ENCODE measurements at regions not wholly inside any gene's neighbourhood (a gene's known extent, or its start where the extent isn't known, plus 50 kb on each side); places are given as distances from the start of the nearest gene placed in this dataset.

- Histone ChIP-seq H3K4me3 (ENCODE audit: low read length) (no peak overlapping the region), H3K79me2 (ENCODE audit: control insufficient read depth, low read length) (no peaks in the 10 kb centered on the region), H3K27me3 (ENCODE audit: control insufficient read depth, low read length) (no peaks in the 10 kb centered on the region), H3K4me2 (ENCODE audit: low read length) (no peak overlapping the region), H3K36me3 (ENCODE audit: control insufficient read depth, low read length) (no peaks in the 10 kb centered on the region), H3F3A (ENCODE audit: control insufficient read depth, insufficient read depth) (no peaks in the 10 kb centered on the region), H3K4me1 (ENCODE audit: control insufficient read depth, low read length) (no peaks in the 10 kb centered on the region), H3K9me3 (ENCODE audit: control insufficient read depth, insufficient read depth, low read length) (no peaks in the 10 kb centered on the region), H3K9me2 (replicated peaks; ENCODE audit: control insufficient read depth, low read length) (no peaks in the 10 kb centered on the region), H4K20me1 (ENCODE audit: control insufficient read depth, insufficient read depth, low read depth, low read length) (no peaks in the 10 kb centered on the region), H3K27ac (ENCODE audit: low read depth, low read length) (no peak overlapping the region)
- TF ChIP-seq EZH2phosphoT487 (IDR thresholded peaks at IDR 0.05; ENCODE audit: borderline replicate concordance, low read length) (no peak), CTCF (IDR thresholded peaks at IDR 0.05; ENCODE audit: low read depth, low read length, poor library complexity, severe bottlenecking) (no peak)
These were observed 74.6 kb upstream of the FAM83B start for GRCh38 chr6:54771968-54772367.

- Histone ChIP-seq H3K9me2 (replicated peaks; ENCODE audit: control insufficient read depth, low read length) (no peaks in the 10 kb centered on the region), H3K4me2 (ENCODE audit: low read length) (no peak overlapping the region), H3F3A (ENCODE audit: control insufficient read depth, insufficient read depth) (no peaks in the 10 kb centered on the region), H3K27me3 (ENCODE audit: control insufficient read depth, low read length) (no peaks in the 10 kb centered on the region), H3K36me3 (ENCODE audit: control insufficient read depth, low read length) (no peaks in the 10 kb centered on the region), H3K9me3 (ENCODE audit: control insufficient read depth, insufficient read depth, low read length) (no peaks in the 10 kb centered on the region), H3K4me3 (ENCODE audit: low read length) (no peak overlapping the region), H3K79me2 (ENCODE audit: control insufficient read depth, low read length) (no peaks in the 10 kb centered on the region), H3K27ac (ENCODE audit: low read depth, low read length) (no peak overlapping the region), H3K4me1 (ENCODE audit: control insufficient read depth, low read length) (no peaks in the 10 kb centered on the region), H4K20me1 (ENCODE audit: control insufficient read depth, insufficient read depth, low read depth, low read length) (no peaks in the 10 kb centered on the region)
- no peak for TF ChIP-seq EZH2phosphoT487 (IDR thresholded peaks at IDR 0.05; ENCODE audit: borderline replicate concordance, low read length)
- no peak for TF ChIP-seq CTCF (IDR thresholded peaks at IDR 0.05; ENCODE audit: low read depth, low read length, poor library complexity, severe bottlenecking)
These were observed 74.0 kb upstream of the FAM83B start for GRCh38 chr6:54772610-54773009.

GRCh38 chr6:54775576-54775975 is 71.0 kb upstream of the FAM83B start:
- Histone ChIP-seq H3K9me2 (replicated peaks; ENCODE audit: control insufficient read depth, low read length) (no peaks in the 10 kb centered on the region), H3K4me1 (ENCODE audit: control insufficient read depth, low read length) (no peaks in the 10 kb centered on the region), H3K79me2 (ENCODE audit: control insufficient read depth, low read length) (no peaks in the 10 kb centered on the region), H3K27ac (ENCODE audit: low read depth, low read length) (no peak overlapping the region), H3F3A (ENCODE audit: control insufficient read depth, insufficient read depth) (no peaks in the 10 kb centered on the region), H3K4me2 (ENCODE audit: low read length) (no peak overlapping the region), H3K36me3 (ENCODE audit: control insufficient read depth, low read length) (no peaks in the 10 kb centered on the region), H3K4me3 (ENCODE audit: low read length) (no peak overlapping the region), H3K9me3 (ENCODE audit: control insufficient read depth, insufficient read depth, low read length) (no peaks in the 10 kb centered on the region), H3K27me3 (ENCODE audit: control insufficient read depth, low read length) (no peaks in the 10 kb centered on the region), H4K20me1 (ENCODE audit: control insufficient read depth, insufficient read depth, low read depth, low read length) (no peaks in the 10 kb centered on the region)
- TF ChIP-seq CTCF (IDR thresholded peaks at IDR 0.05; ENCODE audit: low read depth, low read length, poor library complexity, severe bottlenecking) = no peak
- no peak for TF ChIP-seq EZH2phosphoT487 (IDR thresholded peaks at IDR 0.05; ENCODE audit: borderline replicate concordance, low read length)

- H3K79me2 ChIP-seq (ENCODE audit: control insufficient read depth, low read length) = no peaks in the 10 kb centered on the region
- no peaks in the 10 kb centered on the region for H3K27me3 ChIP-seq (ENCODE audit: control insufficient read depth, low read length)
- H3K4me3 ChIP-seq (ENCODE audit: low read length) = no peak overlapping the region
- no peak overlapping the region for H3K27ac ChIP-seq (ENCODE audit: low read depth, low read length)
- TF ChIP-seq EZH2phosphoT487 (IDR thresholded peaks at IDR 0.05; ENCODE audit: borderline replicate concordance, low read length) = no peak
- no peak for TF ChIP-seq CTCF (IDR thresholded peaks at IDR 0.05; ENCODE audit: low read depth, low read length, poor library complexity, severe bottlenecking)
- no peaks in the 10 kb centered on the region for H3F3A ChIP-seq (ENCODE audit: control insufficient read depth, insufficient read depth)
- H4K20me1 ChIP-seq (ENCODE audit: control insufficient read depth, insufficient read depth, low read depth, low read length) = no peaks in the 10 kb centered on the region
- H3K4me2 ChIP-seq (ENCODE audit: low read length) = no peak overlapping the region
- H3K36me3 ChIP-seq (ENCODE audit: control insufficient read depth, low read length) = no peaks in the 10 kb centered on the region
- no peaks in the 10 kb centered on the region for H3K4me1 ChIP-seq (ENCODE audit: control insufficient read depth, low read length)
- no peaks in the 10 kb centered on the region for H3K9me2 ChIP-seq (replicated peaks; ENCODE audit: control insufficient read depth, low read length)
- H3K9me3 ChIP-seq (ENCODE audit: control insufficient read depth, insufficient read depth, low read length) = no peaks in the 10 kb centered on the region
These were observed 69.7 kb upstream of the FAM83B start for GRCh38 chr6:54776891-54777290.

All from DOHH2 (cell line).